Endothelial cell of umbilical vein (primary cell): ENCODE measurements at regions not wholly inside any gene's neighbourhood (a gene's known extent, or its start where the extent isn't known, plus 50 kb on each side); places are given as distances from the start of the nearest gene placed in this dataset.

Experiments used
- BruUV-seq: library from RNA; stranded (reverse); fragments of 400-500 nt; replicated peaks from 2 replicates; lab custom pipeline; 2021; lab: Mats Ljungman, UMichigan
- CTCF ChIA-PET: fragments of 300-600, 350-600 bp; sonication (Branson Sonifier 250); formaldehyde crosslinking; loops from one replicate; lab custom pipeline; 2021; ENCODE audit warnings: antibody characterized with exemption, inconsistent platforms; lab: Charles Lee
- POLR2A ChIA-PET: fragments of 300-600, 350-600 bp; sonication (Branson Sonifier 250); formaldehyde crosslinking; loops from one replicate; lab custom pipeline; 2021; ENCODE audit warnings: antibody characterized with exemption, inconsistent platforms; lab: Charles Lee
- DNase-seq: peaks from one replicate; pipeline ENCODE4 v3.0.0-alpha.2; 2011; ENCODE audit warnings: low read depth, low spot score
- FAIRE-seq: peaks from 2 replicates; lab custom pipeline; 2011; peaks lifted over from hg19 to GRCh38; lab: Jason Lieb, UNC
- H2AFZ ChIP-seq: 2 replicates; pipeline ENCODE4 v1.6.0; 2012; ENCODE audit warnings: low read depth, low read length, control low read depth, inconsistent platforms
- H3K27ac ChIP-seq: 2 replicates; pipeline ENCODE4 v1.5.1; 2011; ENCODE audit warnings: low read depth, mild to moderate bottlenecking, control low read depth, low read length, moderate library complexity; ENCODE audit not compliant: insufficient read depth
- H3K27me3 ChIP-seq, 2 experiments: 2 replicates each; pipeline versions ENCODE4 v1.6.0 to v1.6.1; 2011; ENCODE audit warnings: low read length in 2 of 2, mixed read lengths in 1 of 2; ENCODE audit not compliant: control insufficient read depth in 2 of 2, insufficient read depth in 2 of 2
- H3K36me3 ChIP-seq, 2 experiments: 2 replicates in 1 of 2; 3 replicates in 1 of 2; pipeline ENCODE4 v1.5.1; 2011; ENCODE audit warnings: low read length in 2 of 2, mild to moderate bottlenecking in 1 of 2, moderate library complexity in 1 of 2; ENCODE audit not compliant: control insufficient read depth in 2 of 2, insufficient read depth in 2 of 2; ENCODE audit errors: extremely low read depth in 1 of 2
- H3K4me1 ChIP-seq: 3 replicates; pipeline ENCODE4 v1.5.1; 2011; ENCODE audit warnings: mild to moderate bottlenecking, low read length; ENCODE audit not compliant: control insufficient read depth, insufficient read depth; ENCODE audit errors: extremely low read depth
- H3K4me2 ChIP-seq: 2 replicates; pipeline ENCODE4 v1.6.1; 2011; ENCODE audit warnings: low read length, control low read depth, mixed read lengths; ENCODE audit not compliant: insufficient read depth
- H3K4me3 ChIP-seq, 3 experiments: fragments of 200-600 bp in 1 of 3; sonication (generic), shearing (Covaris generic) in 1 of 3; replicated peaks in 1 of 3; 2 replicates each; pipeline ENCODE4 v1.5.1; 2011 to 2016; ENCODE audit warnings: control low read depth in 3 of 3, low read length in 3 of 3, mild to moderate bottlenecking in 2 of 3, inconsistent platforms in 1 of 3, low read depth in 1 of 3, moderate library complexity in 1 of 3; ENCODE audit not compliant: insufficient read depth in 1 of 3
- H3K79me2 ChIP-seq: 2 replicates; pipeline ENCODE4 v1.6.0; 2012; ENCODE audit warnings: low read length, inconsistent platforms; ENCODE audit not compliant: control insufficient read depth, insufficient read depth
- H3K9ac ChIP-seq: replicated peaks from 2 replicates; pipeline ENCODE3; 2011; ENCODE audit warnings: low read length, control low read depth; ENCODE audit not compliant: insufficient read depth; ENCODE audit errors: extremely low read depth
- H3K9me1 ChIP-seq: replicated peaks from 3 replicates; pipeline ENCODE4 v1.6.0; 2011; ENCODE audit warnings: mild to moderate bottlenecking, low read length; ENCODE audit not compliant: control insufficient read depth, insufficient read depth; ENCODE audit errors: extremely low read depth
- H3K9me3 ChIP-seq: replicated peaks from 2 replicates; pipeline ENCODE4 v1.5.1; 2012; ENCODE audit warnings: low read length, inconsistent platforms; ENCODE audit not compliant: control insufficient read depth, insufficient read depth
- H4K20me1 ChIP-seq: replicated peaks from 2 replicates; pipeline ENCODE3; 2011; ENCODE audit warnings: mild to moderate bottlenecking, low read length; ENCODE audit not compliant: control insufficient read depth, insufficient read depth; ENCODE audit errors: extremely low read depth
- EZH2 ChIP-seq: IDR thresholded peaks from 2 replicates; pipeline ENCODE4 v1.6.1; 2012; ENCODE audit warnings: borderline replicate concordance, low read depth, mild to moderate bottlenecking, moderate library complexity, low read length, inconsistent platforms; ENCODE audit not compliant: severe bottlenecking
- FOS ChIP-seq: IDR thresholded peaks from 2 replicates; pipeline ENCODE4 v1.6.1; 2011; ENCODE audit warnings: mild to moderate bottlenecking, low read length, moderate library complexity, borderline replicate concordance; ENCODE audit not compliant: insufficient read depth
- GATA2 ChIP-seq: IDR thresholded peaks from 2 replicates; pipeline ENCODE4 v1.7.0; 2011; ENCODE audit warnings: low read depth, mild to moderate bottlenecking, moderate library complexity, mixed read lengths, low read length; ENCODE audit not compliant: insufficient read length, insufficient read depth
- JUN ChIP-seq: IDR thresholded peaks from 2 replicates; pipeline ENCODE4 v1.6.1; 2011; ENCODE audit warnings: borderline replicate concordance, low read depth; ENCODE audit not compliant: insufficient read length, insufficient read depth
- MYC ChIP-seq: IDR thresholded peaks from one replicate; pipeline ENCODE4 v1.6.1; 2011; ENCODE audit warnings: mild to moderate bottlenecking, low read depth, low read length
- POLR2A ChIP-seq: IDR thresholded peaks from 2 replicates; pipeline ENCODE4 v1.6.1; 2012; ENCODE audit warnings: low read depth, mild to moderate bottlenecking, control low read depth, low read length
- POLR2AphosphoS5 ChIP-seq: IDR thresholded peaks from 2 replicates; pipeline ENCODE4 v1.6.1; 2012; ENCODE audit warnings: low read depth, mild to moderate bottlenecking, control low read depth, low read length, moderate library complexity; ENCODE audit not compliant: insufficient read depth
- dilution Hi-C: fragments of 300-500 bp; cut with MboI; formaldehyde crosslinking; loops from one replicate; pipeline ENCODE4 v1.15.0; 2019; ENCODE audit warnings: low sequenced_read_pairs; ENCODE audit not compliant: extremely low pct_ligation_motif_present
- intact Hi-C: fragments of 100-400 bp; cut with micrococcal nuclease; formaldehyde crosslinking; loops from one replicate; pipeline ENCODE4 v1.10.0; 2022
- TF ChIP-seq, protein P1 (sequence below), 2 donors: IDR thresholded peaks; 1 replicate in 1 of 2; 2 replicates in 1 of 2; pipeline ENCODE4 v1.5.1; 2011; ENCODE audit warnings: low read length in 2 of 2, mild to moderate bottlenecking in 2 of 2, moderate library complexity in 2 of 2, control low read depth in 1 of 2, inconsistent platforms in 1 of 2, low read depth in 1 of 2; ENCODE audit not compliant: insufficient read depth in 1 of 2; ENCODE audit errors: extremely low read depth in 1 of 2
- TF ChIP-seq, protein P2 (sequence below): IDR thresholded peaks from 2 replicates; pipeline ENCODE4 v1.6.1; 2011; ENCODE audit not compliant: insufficient read depth, insufficient read length

DNA sequence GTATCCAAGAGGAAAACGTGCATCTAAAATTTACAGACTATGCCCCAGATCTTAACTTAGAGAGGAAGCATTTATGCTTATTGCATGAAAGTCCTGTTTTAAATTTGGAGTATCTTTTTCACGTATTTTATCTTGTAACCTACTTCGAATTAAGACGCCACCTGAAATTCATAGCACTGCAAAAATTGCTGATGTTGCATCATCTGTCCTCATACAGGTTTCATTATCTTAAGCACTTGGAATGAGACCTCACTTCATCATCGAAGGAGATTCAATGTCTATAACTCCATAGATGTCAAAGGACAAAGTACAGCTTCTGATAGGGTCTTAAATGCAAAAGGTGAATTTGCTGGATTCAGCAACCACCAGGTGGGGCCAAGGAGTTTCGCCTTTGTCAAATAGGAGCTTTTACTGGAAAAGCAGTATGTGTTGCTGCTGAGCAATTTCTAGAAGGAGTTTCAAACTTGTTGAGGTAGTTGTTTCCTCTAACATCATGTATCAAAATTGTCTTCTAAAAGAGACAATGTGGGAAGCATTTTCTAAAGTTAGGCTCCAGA, 106.4 kb upstream of the CCDC85A start:
- no peak overlapping the region for H3K4me2 ChIP-seq
- H2AFZ ChIP-seq = no peak overlapping the region
- BruUV-seq = no TSS peak
- intact Hi-C loops (loop anchor here (5.0 kb wide), 1 partner anchor 55 kb away; no protein-coding TSS in a partner anchor), dilution Hi-C loops (no loop called here)
- H3K79me2 ChIP-seq = no peaks in the 10 kb centered on the region
- DNase-seq = peak; percentile 42
- peaks cover 0 to 2% of the 10 kb centered on the region in 2 experiments for H3K27me3 ChIP-seq
- no peak overlapping the region for H3K4me3 ChIP-seq
- POLR2A ChIA-PET = no interaction called here
- H3K9me1 ChIP-seq = no peaks in the 10 kb centered on the region
- H3K9me3 ChIP-seq = no peaks in the 10 kb centered on the region
- CTCF ChIA-PET = interaction anchor here (0.6 to 1.6 kb wide), 15 partner anchors 10 to 1441 kb away, joined by 3 to 13 read pairs (median 3); no protein-coding TSS in a partner anchor
- no peaks in the 10 kb centered on the region for H3K4me1 ChIP-seq
- no peaks in the 10 kb centered on the region for H4K20me1 ChIP-seq
- no peak overlapping the region for H3K9ac ChIP-seq
- H3K36me3 ChIP-seq = no peaks in the 10 kb centered on the region
- FAIRE-seq = no peak
- TF ChIP-seq, protein P1, sequence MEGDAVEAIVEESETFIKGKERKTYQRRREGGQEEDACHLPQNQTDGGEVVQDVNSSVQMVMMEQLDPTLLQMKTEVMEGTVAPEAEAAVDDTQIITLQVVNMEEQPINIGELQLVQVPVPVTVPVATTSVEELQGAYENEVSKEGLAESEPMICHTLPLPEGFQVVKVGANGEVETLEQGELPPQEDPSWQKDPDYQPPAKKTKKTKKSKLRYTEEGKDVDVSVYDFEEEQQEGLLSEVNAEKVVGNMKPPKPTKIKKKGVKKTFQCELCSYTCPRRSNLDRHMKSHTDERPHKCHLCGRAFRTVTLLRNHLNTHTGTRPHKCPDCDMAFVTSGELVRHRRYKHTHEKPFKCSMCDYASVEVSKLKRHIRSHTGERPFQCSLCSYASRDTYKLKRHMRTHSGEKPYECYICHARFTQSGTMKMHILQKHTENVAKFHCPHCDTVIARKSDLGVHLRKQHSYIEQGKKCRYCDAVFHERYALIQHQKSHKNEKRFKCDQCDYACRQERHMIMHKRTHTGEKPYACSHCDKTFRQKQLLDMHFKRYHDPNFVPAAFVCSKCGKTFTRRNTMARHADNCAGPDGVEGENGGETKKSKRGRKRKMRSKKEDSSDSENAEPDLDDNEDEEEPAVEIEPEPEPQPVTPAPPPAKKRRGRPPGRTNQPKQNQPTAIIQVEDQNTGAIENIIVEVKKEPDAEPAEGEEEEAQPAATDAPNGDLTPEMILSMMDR (IDR thresholded peaks at IDR 0.05; ENCODE audit: extremely low read depth in 1 of 2, insufficient read depth in 1 of 2, low read depth in 1 of 2, low read length in 2 of 2) = peak; percentile 33 to 58
- TF ChIP-seq JUN = no peak
- no peak overlapping the region for H3K27ac ChIP-seq

DNA sequence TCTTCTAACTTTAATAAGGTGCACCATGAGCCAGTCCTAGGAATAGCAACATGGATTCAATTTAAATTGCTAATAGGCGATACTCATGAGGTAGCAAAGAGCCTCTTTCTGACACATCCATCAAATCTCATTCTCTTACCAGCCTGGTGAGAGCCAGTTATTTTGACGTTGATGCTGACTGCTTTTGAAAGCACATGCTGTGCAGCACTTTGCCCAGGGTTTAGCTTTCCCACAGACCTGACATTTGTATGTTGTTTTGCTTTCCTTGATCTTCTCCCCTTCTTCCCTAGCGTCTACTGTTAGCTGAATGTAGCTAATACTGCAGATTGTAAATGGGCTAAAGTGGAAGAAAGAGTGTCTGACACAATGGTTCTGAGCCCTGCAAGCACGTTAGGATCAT, 101.1 kb upstream of the CCDC85A start:
- FAIRE-seq = no peak
- BruUV-seq = no TSS peak
- dilution Hi-C loops = no loop called here
- H3K27ac ChIP-seq = no peak overlapping the region
- no peaks in the 10 kb centered on the region for H3K27me3 ChIP-seq
- H3K9me1 ChIP-seq = no peaks in the 10 kb centered on the region
- CTCF ChIA-PET = interaction anchor here (1.4 kb wide), 1 partner anchor 48 kb away, joined by 4 read pairs; no protein-coding TSS in a partner anchor
- H3K9ac ChIP-seq = no peak overlapping the region
- TF ChIP-seq, protein P1 (IDR thresholded peaks at IDR 0.05; ENCODE audit: extremely low read depth in 1 of 2, insufficient read depth in 1 of 2, low read depth in 1 of 2, low read length in 2 of 2) = no peak
- TF ChIP-seq POLR2AphosphoS5 = no peak
- no peak for TF ChIP-seq POLR2A
- TF ChIP-seq MYC = no peak
- TF ChIP-seq EZH2 = no peak
- TF ChIP-seq, protein P2, sequence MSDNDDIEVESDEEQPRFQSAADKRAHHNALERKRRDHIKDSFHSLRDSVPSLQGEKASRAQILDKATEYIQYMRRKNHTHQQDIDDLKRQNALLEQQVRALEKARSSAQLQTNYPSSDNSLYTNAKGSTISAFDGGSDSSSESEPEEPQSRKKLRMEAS = no peak
- TF ChIP-seq GATA2 = no peak
- TF ChIP-seq FOS = no peak
- TF ChIP-seq JUN = no peak
- H3K36me3 ChIP-seq = no peaks in the 10 kb centered on the region
- H3K9me3 ChIP-seq = no peaks in the 10 kb centered on the region
- H3K4me2 ChIP-seq = no peak overlapping the region
- no peaks in the 10 kb centered on the region for H4K20me1 ChIP-seq
- intact Hi-C loops = no loop called here
- H3K4me3 ChIP-seq = no peak overlapping the region
- POLR2A ChIA-PET = no interaction called here
- no peaks in the 10 kb centered on the region for H3K79me2 ChIP-seq
- H2AFZ ChIP-seq = no peak overlapping the region
- no peaks in the 10 kb centered on the region for H3K4me1 ChIP-seq
- DNase-seq = no peak
